ENCODE measurements at regions not wholly inside any gene's neighbourhood (a gene's known extent, or its start where the extent isn't known, plus 50 kb on each side); places are given as distances from the start of the nearest gene placed in this dataset.

GRCh38 chr6:25038300-25038699, 102.5 kb upstream of the RIPOR2 start:
- no peak overlapping the region for H3K27ac ChIP-seq
- TF ChIP-seq POLR2AphosphoS5 (IDR thresholded peaks at IDR 0.05), result no peak
- no peak for TF ChIP-seq EP300 (IDR thresholded peaks at IDR 0.05)
- no peak for TF ChIP-seq POLR2A (IDR thresholded peaks at IDR 0.05)
- TF ChIP-seq CTCF (IDR thresholded peaks at IDR 0.05), result no peak
- H3K4me3 ChIP-seq, result no peak overlapping the region
- H3K4me1 ChIP-seq, result peaks cover 10 to 35% (median 21%) of the 10 kb centered on the region in 4 donors
- H3K36me3 ChIP-seq, result no peaks in the 10 kb centered on the region
- DNase-seq, result no peak
- no peaks in the 10 kb centered on the region for H3K27me3 ChIP-seq
- no peaks in the 10 kb centered on the region for H3K9me3 ChIP-seq
- intact Hi-C loops (cut with DNase I; ENCODE audit: low total_unique reads), result no loop called here

GRCh38 chr6:25038999-25039398, 103.2 kb upstream of the RIPOR2 start:
- Histone ChIP-seq H3K4me1 (peaks cover 10 to 33% (median 21%) of the 10 kb centered on the region in 4 donors), H3K9me3 (no peaks in the 10 kb centered on the region), H3K4me3 (no peak overlapping the region), H3K27me3 (no peaks in the 10 kb centered on the region), H3K36me3 (no peaks in the 10 kb centered on the region), H3K27ac (no peak overlapping the region)
- intact Hi-C loops (cut with DNase I; ENCODE audit: low total_unique reads), result no loop called here
- DNase-seq, result no peak
- no peak for TF ChIP-seq POLR2AphosphoS5 (IDR thresholded peaks at IDR 0.05)
- 64 to 85% (median 77%) methylated on average over 6 of the region's 6 CpGs for WGBS, 5 donors

- H3K9me3 ChIP-seq, result no peaks in the 10 kb centered on the region
- H3K36me3 ChIP-seq, result no peaks in the 10 kb centered on the region
- H3K27me3 ChIP-seq, result no peaks in the 10 kb centered on the region
- peak overlapping the region in 2 of 5 donors; percentile 21 to 57 for H3K27ac ChIP-seq
- TF ChIP-seq POLR2AphosphoS5 (IDR thresholded peaks at IDR 0.05) (no peak), EP300 (IDR thresholded peaks at IDR 0.05) (no peak), CTCF (IDR thresholded peaks at IDR 0.05) (no peak), POLR2A (IDR thresholded peaks at IDR 0.05) (no peak)
- H3K4me1 ChIP-seq, result peaks cover 0 to 14% (median 6%) of the 10 kb centered on the region in 4 donors
- DNase-seq, result no peak
- WGBS, 5 donors, result 65 to 83% (median 79%) methylated on average over 12 of the region's 12 CpGs
- intact Hi-C loops (cut with DNase I; ENCODE audit: low total_unique reads), result no loop called here
- H3K4me3 ChIP-seq, result peak overlapping the region in 3 of 4 donors; percentile 9 to 32 (median 15)
These were observed 105.8 kb upstream of the RIPOR2 start for GRCh38 chr6:25041485-25042035.

GRCh38 chr6:25042036-25042521, 106.3 kb upstream of the RIPOR2 start:
- H3K9me3 ChIP-seq, result no peaks in the 10 kb centered on the region
- no peak for TF ChIP-seq POLR2A (IDR thresholded peaks at IDR 0.05)
- TF ChIP-seq CTCF (IDR thresholded peaks at IDR 0.05), result no peak
- TF ChIP-seq POLR2AphosphoS5 (IDR thresholded peaks at IDR 0.05), result no peak
- TF ChIP-seq EP300 (IDR thresholded peaks at IDR 0.05), result no peak

GRCh38 chr6:25042536-25042935, 106.8 kb upstream of the RIPOR2 start:
- no peak for TF ChIP-seq POLR2AphosphoS5 (IDR thresholded peaks at IDR 0.05)
- peak in 1 of 7 experiments; percentile 18 for TF ChIP-seq CTCF (IDR thresholded peaks at IDR 0.05)
- Histone ChIP-seq H3K36me3 (no peaks in the 10 kb centered on the region), H3K4me3 (no peak overlapping the region), H3K27ac (peak overlapping the region in 2 of 5 donors; percentile 21 to 57), H3K27me3 (no peaks in the 10 kb centered on the region), H3K9me3 (no peaks in the 10 kb centered on the region), H3K4me1 (peaks cover 0 to 14% (median 6%) of the 10 kb centered on the region in 4 donors)
- 69 to 83% (median 73%) methylated on average over 5 of the region's 5 CpGs for WGBS, 5 donors
- DNase-seq, result no peak
- intact Hi-C loops (cut with DNase I; ENCODE audit: low total_unique reads), result no loop called here

More at GRCh38 chr6:25042036-25042521, 106.3 kb upstream of the RIPOR2 start:
- Histone ChIP-seq H3K27ac (peak overlapping the region in 2 of 5 donors; percentile 21 to 57), H3K4me3 (peak overlapping the region in 2 of 4 donors; percentile 15 to 32), H3K4me1 (peaks cover 0 to 14% (median 6%) of the 10 kb centered on the region in 4 donors), H3K36me3 (no peaks in the 10 kb centered on the region), H3K27me3 (no peaks in the 10 kb centered on the region)
- intact Hi-C loops (cut with DNase I; ENCODE audit: low total_unique reads), result no loop called here
- WGBS, 5 donors, result 67 to 83% (median 71%) methylated on average over 13 of the region's 13 CpGs
- no peak for DNase-seq
